Psoas muscle (tissue), 7 donors: ENCODE measurements at regions not wholly inside any gene's neighbourhood (a gene's known extent, or its start where the extent isn't known, plus 50 kb on each side); places are given as distances from the start of the nearest gene placed in this dataset.
A peak's percentile ranks its signal among the peaks of the same experiment; 100 is the strongest.

Experiments
- ATAC-seq, 4 donors: fragments of 200-7000 bp; cut with Tn5 transposase; one replicate each; pipeline ENCODE4 v1.9.1; 2020; ENCODE audit warnings: moderate library complexity in 3 of 4, mild to moderate bottlenecking in 2 of 4
- DNase-seq, 2 donors: peaks; one replicate each; pipeline ENCODE4 v3.0.0-alpha.2; 2020
- H3K27ac ChIP-seq: fragments of 200-600 bp; one replicate; pipeline ENCODE4 v1.8.0; 2022
- H3K27me3 ChIP-seq, 3 donors: fragments of 200-600 bp in 1 of 3; one replicate each; pipeline versions ENCODE4 v1.6.1 to v1.8.0; 2013 to 2022; ENCODE audit warnings: low read length in 2 of 3, mild to moderate bottlenecking in 2 of 3, moderate library complexity in 1 of 3; ENCODE audit not compliant: insufficient read depth in 3 of 3
- H3K36me3 ChIP-seq, 2 donors: fragments of 200-600 bp in 1 of 2; one replicate each; pipeline versions ENCODE4 v1.6.1 to v1.8.0; 2013 to 2022; ENCODE audit warnings: low read depth in 1 of 2, mild to moderate bottlenecking in 1 of 2, moderate library complexity in 1 of 2; ENCODE audit not compliant: insufficient read depth in 1 of 2
- H3K4me1 ChIP-seq: fragments of 200-600 bp; one replicate; pipeline ENCODE4 v1.8.0; 2022
- H3K4me3 ChIP-seq: fragments of 200-600 bp; one replicate; pipeline ENCODE4 v1.8.0; 2022; ENCODE audit warnings: mild to moderate bottlenecking
- H3K9me3 ChIP-seq: fragments of 200-600 bp; one replicate; pipeline ENCODE4 v1.8.0; 2022
- CTCF ChIP-seq: fragments of 200-600 bp; IDR thresholded peaks from one replicate; pipeline ENCODE4 v1.8.0; 2022; ENCODE audit warnings: antibody characterized with exemption
- WGBS, 3 donors: extraction: QIAGEN DNeasy Blood & Tissue Kit; methylation state at CpG; one replicate each; pipeline versions ENCODE4 v1.1.6 to v1.1.7; 2013; 5-methylcytosine and 5-hydroxymethylcytosine counted together
- intact Hi-C, 2 donors: fragments of 100-400 bp; cut with DNase I; formaldehyde crosslinking; loops; one replicate each; pipeline versions ENCODE4 v1.11.0 to v1.14.2; 2022
- donor health status: healthy with polysubstance abuse.
- donor health status: DM: no; HTN: no; CAD: no; lungs with moderate emphysema.
- donor health status: Bipolar disorder and iron deficiency.
- donor health status: healthy.
- donor health status: DM: yes; HTN: yes; CAD: no.
- donor health status: DM: no; HTN: no; CAD: no.
- donor health status: DM: yes; HTN: yes; CAD: no.

DNA sequence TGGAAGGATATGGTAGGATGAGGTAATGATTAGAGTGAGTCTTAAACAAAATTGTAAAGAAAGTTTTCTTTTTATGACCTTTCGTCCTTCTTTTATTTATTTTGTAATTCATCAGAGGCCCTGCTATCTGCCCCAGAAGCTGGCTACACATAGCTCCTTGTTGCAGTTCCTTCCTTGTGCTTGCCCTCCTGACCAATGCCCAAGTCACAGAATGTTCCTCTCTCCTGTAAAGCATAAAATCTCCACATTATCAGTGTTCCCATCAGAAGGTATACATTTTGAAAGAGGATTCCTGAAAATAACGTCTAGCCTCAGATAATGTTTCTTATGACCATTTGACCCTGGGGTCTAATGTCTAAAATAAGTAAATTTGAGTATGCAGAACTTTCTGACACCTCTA is 78.3 kb downstream of the RND3 start:
- Histone ChIP-seq H3K27me3 (no peaks in the 10 kb centered on the region), H3K9me3 (no peaks in the 10 kb centered on the region), H3K4me3 (no peak overlapping the region), H3K27ac (no peak overlapping the region), H3K4me1 (no peaks in the 10 kb centered on the region), H3K36me3 (no peaks in the 10 kb centered on the region)
- no peak for DNase-seq
- 59 to 71% (median 65%) methylated on average over 2 of the region's 2 CpGs for WGBS, 3 donors
- no peak for TF ChIP-seq CTCF
- intact Hi-C loops, result no loop called here
- ATAC-seq, result no peak

DNA sequence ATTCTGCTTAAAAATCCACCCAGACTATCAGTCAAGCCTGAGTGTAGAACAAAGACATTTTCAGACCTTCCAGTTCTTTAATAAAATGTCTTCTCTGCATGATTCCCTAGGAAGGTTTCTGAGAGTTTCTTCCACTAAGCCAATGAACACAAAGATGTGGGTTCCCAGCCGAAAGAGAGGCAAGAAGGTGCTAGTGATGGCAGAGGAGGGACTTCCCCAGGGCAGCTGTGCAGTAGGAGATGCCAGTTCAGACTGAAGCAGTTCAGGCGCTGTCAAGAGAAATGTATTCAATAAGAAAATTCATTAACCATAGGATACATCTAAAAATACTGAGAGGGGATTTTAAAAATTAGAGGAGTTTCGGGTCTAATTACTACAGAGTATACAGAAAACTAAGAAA is 83.3 kb downstream of the RND3 start:
- intact Hi-C loops, result no loop called here
- no peak for TF ChIP-seq CTCF
- Histone ChIP-seq H3K9me3 (no peaks in the 10 kb centered on the region), H3K27ac (no peak overlapping the region), H3K4me1 (no peaks in the 10 kb centered on the region), H3K4me3 (peak overlapping the region; percentile 2), H3K36me3 (no peaks in the 10 kb centered on the region), H3K27me3 (no peaks in the 10 kb centered on the region)
- no peak for ATAC-seq
- DNase-seq, result no peak
- WGBS, 3 donors, result 53 to 75% (median 62%) methylated on average over 3 of the region's 3 CpGs

GRCh38 chr2:150403457-150403856 is 84.0 kb downstream of the RND3 start:
- Histone ChIP-seq H3K4me1 (no peaks in the 10 kb centered on the region), H3K4me3 (peak overlapping the region; percentile 2), H3K9me3 (no peaks in the 10 kb centered on the region), H3K36me3 (no peaks in the 10 kb centered on the region), H3K27me3 (no peaks in the 10 kb centered on the region), H3K27ac (no peak overlapping the region)
- TF ChIP-seq CTCF, result no peak
- ATAC-seq (no peak), DNase-seq (no peak)
- intact Hi-C loops, result no loop called here
- WGBS, 3 donors, result 30 to 46% (median 40%) methylated on average over 2 of the region's 2 CpGs

DNA sequence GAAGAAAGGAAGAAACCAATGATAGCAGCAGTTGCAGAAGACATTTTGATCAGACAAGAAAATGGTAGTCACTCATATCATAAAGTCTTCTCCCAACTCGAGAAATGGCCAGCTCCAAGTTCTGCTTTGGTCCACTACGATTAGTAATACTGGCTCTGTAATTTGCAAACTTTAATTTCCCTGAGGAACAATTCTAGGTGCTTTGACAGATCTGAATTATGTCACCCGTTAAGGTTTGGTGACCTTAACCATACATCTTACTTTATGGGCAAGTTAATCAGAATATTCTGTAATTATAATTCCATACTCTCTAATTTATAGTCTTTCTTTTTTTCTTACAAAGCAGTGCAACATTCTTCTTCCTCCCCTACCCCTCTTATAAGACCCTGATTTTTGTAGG is 84.5 kb downstream of the RND3 start:
- Histone ChIP-seq H3K27ac (no peak overlapping the region), H3K4me1 (no peaks in the 10 kb centered on the region), H3K9me3 (no peaks in the 10 kb centered on the region), H3K4me3 (no peak overlapping the region), H3K36me3 (no peaks in the 10 kb centered on the region), H3K27me3 (no peaks in the 10 kb centered on the region)
- no peak for TF ChIP-seq CTCF
- no peak for ATAC-seq
- no peak for DNase-seq
- intact Hi-C loops, result no loop called here
- WGBS, 3 donors, result 36 to 58% (median 46%) methylated on average over 3 of the region's 3 CpGs

DNA sequence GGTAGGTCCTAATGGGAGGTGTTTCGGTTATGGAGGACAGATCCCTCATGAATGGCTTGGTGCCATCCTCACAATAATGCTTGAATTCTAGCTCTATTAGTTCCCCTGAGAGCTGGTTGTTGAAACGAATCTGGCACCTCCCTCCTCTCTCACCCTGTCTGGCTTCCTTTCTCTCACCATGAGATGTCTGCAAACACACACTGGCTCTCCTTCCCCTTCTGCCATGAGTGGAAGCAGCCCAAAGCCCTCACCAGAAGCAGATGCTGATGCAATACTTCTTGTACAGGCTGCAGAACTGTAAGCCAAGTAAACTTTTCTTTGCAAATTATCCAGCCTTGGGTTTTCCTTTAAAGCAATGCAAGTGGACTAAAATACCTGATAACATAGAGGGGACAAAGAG is 86.6 kb downstream of the RND3 start:
- ATAC-seq, result no peak
- Histone ChIP-seq H3K36me3 (no peaks in the 10 kb centered on the region), H3K4me3 (no peak overlapping the region), H3K27ac (no peak overlapping the region), H3K9me3 (no peaks in the 10 kb centered on the region), H3K27me3 (no peaks in the 10 kb centered on the region), H3K4me1 (no peaks in the 10 kb centered on the region)
- intact Hi-C loops, result no loop called here
- no peak for DNase-seq
- TF ChIP-seq CTCF, result no peak
- WGBS, 3 donors, result 50 to 59% (median 55%) methylated on average over 2 of the region's 2 CpGs
